Nephron progenitor cell (in vitro differentiated cells): ENCODE measurements at regions not wholly inside any gene's neighbourhood (a gene's known extent, or its start where the extent isn't known, plus 50 kb on each side); places are given as distances from the start of the nearest gene placed in this dataset.

Experiments
- DNase-seq: peaks from one replicate; pipeline ENCODE4 v3.0.0; 2021
- H3K27ac Mint-ChIP-seq: 2 replicates; pipeline ENCODE4 v1.8.0; 2021; ENCODE audit warnings: mild to moderate bottlenecking, moderate library complexity, mixed read lengths
- H3K27me3 Mint-ChIP-seq: 2 replicates; pipeline ENCODE4 v1.8.0; 2021; ENCODE audit warnings: mild to moderate bottlenecking, low read depth, mixed read lengths; ENCODE audit not compliant: poor library complexity
- H3K36me3 Mint-ChIP-seq: 2 replicates; pipeline ENCODE4 v1.8.0; 2021; ENCODE audit warnings: low read depth, mixed read lengths
- H3K4me1 Mint-ChIP-seq: 2 replicates; pipeline ENCODE4 v1.8.0; 2021; ENCODE audit warnings: mixed read lengths
- H3K4me3 Mint-ChIP-seq: 2 replicates; pipeline ENCODE4 v1.8.0; 2021; ENCODE audit warnings: mild to moderate bottlenecking, moderate library complexity, mixed read lengths
- H3K9me3 Mint-ChIP-seq: 2 replicates; pipeline ENCODE4 v1.8.0; 2021; ENCODE audit warnings: mild to moderate bottlenecking, moderate library complexity, mixed read lengths
- CTCF ChIP-seq: fragments of 200-600 bp; sonication (generic); IDR thresholded peaks from 2 replicates; pipeline ENCODE4 v1.5.0; 2021; ENCODE audit warnings: antibody characterized with exemption

- H3K9me3 Mint-ChIP-seq, result no peaks in the 10 kb centered on the region
- H3K27me3 Mint-ChIP-seq, result no peaks in the 10 kb centered on the region
- H3K27ac Mint-ChIP-seq, result no peak overlapping the region
- H3K4me3 Mint-ChIP-seq, result no peak overlapping the region
- H3K4me1 Mint-ChIP-seq, result peaks cover 6% of the 10 kb centered on the region
- no peak for DNase-seq
- H3K36me3 Mint-ChIP-seq, result no peaks in the 10 kb centered on the region
- TF ChIP-seq CTCF, result no peak
Measured at GRCh38 chr4:11545651-11546050, 117.0 kb upstream of the HS3ST1 start.

- no peak for DNase-seq
- peaks cover 6% of the 10 kb centered on the region for H3K4me1 Mint-ChIP-seq
- no peaks in the 10 kb centered on the region for H3K27me3 Mint-ChIP-seq
Measured at GRCh38 chr4:11544211-11544610, 115.5 kb upstream of the HS3ST1 start.

DNA sequence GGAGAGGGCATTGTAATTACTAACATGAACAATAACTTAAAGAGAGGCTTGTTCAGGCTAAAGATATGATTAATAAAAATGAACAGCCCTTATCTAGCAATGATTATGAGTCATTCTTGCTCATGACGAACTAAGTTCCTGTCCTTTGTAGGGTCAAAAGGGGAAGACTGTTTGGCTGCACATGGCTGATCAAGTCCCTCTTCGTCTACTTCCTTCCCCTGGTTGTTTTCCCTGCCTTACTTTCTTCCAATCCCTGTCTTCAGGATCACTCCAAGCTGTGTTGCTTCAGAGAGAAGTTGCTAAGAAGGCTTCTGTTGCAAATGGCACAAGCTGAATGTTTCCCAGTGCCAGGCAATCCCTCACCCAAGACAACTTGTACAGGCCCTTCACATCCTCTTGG is 115.0 kb upstream of the HS3ST1 start:
- Mint-ChIP-seq H3K36me3 (no peaks in the 10 kb centered on the region), H3K27ac (no peak overlapping the region), H3K9me3 (no peaks in the 10 kb centered on the region), H3K4me1 (peaks cover 6% of the 10 kb centered on the region), H3K4me3 (no peak overlapping the region), H3K27me3 (no peaks in the 10 kb centered on the region)
- no peak for TF ChIP-seq CTCF
- no peak for DNase-seq

More at GRCh38 chr4:11544211-11544610, 115.5 kb upstream of the HS3ST1 start:
- Mint-ChIP-seq H3K36me3 (no peaks in the 10 kb centered on the region), H3K27ac (no peak overlapping the region), H3K4me3 (no peak overlapping the region), H3K9me3 (no peaks in the 10 kb centered on the region)
- TF ChIP-seq CTCF, result no peak

DNA sequence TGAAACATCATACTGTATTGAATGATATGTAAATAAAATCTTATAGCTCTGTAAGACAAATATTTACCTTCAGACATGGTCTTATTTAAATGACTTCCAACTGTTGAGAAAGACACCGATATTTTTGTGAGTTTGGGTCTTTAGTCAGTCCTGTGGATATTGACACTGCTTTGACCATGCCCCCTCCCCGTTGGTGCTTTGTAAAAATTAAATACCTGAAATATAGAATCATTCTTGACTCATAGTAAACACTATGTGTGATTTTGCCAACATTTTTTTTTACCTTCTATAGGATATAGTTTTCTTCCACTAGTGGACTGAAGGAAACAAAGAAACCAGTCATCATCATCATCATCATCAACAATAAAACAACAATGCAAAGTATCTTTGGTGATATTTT is 114.3 kb upstream of the HS3ST1 start:
- peaks cover 6% of the 10 kb centered on the region for H3K4me1 Mint-ChIP-seq
- H3K27ac Mint-ChIP-seq, result no peak overlapping the region
- no peaks in the 10 kb centered on the region for H3K27me3 Mint-ChIP-seq
- H3K9me3 Mint-ChIP-seq, result no peaks in the 10 kb centered on the region
- no peaks in the 10 kb centered on the region for H3K36me3 Mint-ChIP-seq
- DNase-seq, result no peak
- TF ChIP-seq CTCF, result no peak
- no peak overlapping the region for H3K4me3 Mint-ChIP-seq

GRCh38 chr4:11537846-11538245 is 109.2 kb upstream of the HS3ST1 start:
- no peak for DNase-seq
- no peak overlapping the region for H3K4me3 Mint-ChIP-seq
- H3K36me3 Mint-ChIP-seq, result no peaks in the 10 kb centered on the region
- peaks cover 5% of the 10 kb centered on the region for H3K4me1 Mint-ChIP-seq
- no peaks in the 10 kb centered on the region for H3K27me3 Mint-ChIP-seq
- no peak for TF ChIP-seq CTCF
- no peak overlapping the region for H3K27ac Mint-ChIP-seq
- no peaks in the 10 kb centered on the region for H3K9me3 Mint-ChIP-seq

DNA sequence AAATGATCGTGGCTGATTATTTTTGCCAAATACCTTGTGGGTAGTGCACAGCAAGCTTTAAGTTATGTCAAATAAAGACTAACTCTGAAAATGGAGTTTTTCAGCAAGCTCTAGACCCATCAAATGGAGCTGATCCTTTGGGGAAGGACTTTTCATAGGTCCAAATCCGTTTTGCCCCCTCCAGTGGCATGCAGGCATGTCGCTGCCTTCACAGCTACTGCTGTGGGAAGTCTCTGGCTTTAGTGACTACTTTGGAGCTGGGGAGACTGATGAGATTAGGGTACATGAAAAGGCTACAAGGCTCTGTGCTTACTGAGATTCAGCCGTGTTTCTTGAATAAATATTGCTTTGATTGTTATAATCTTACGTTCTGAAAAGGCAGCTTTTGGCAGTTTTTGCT is 106.6 kb upstream of the HS3ST1 start:
- no peak overlapping the region for H3K27ac Mint-ChIP-seq
- no peak for TF ChIP-seq CTCF
- peaks cover 5% of the 10 kb centered on the region for H3K4me1 Mint-ChIP-seq
- DNase-seq, result no peak
- H3K4me3 Mint-ChIP-seq, result no peak overlapping the region
- H3K9me3 Mint-ChIP-seq, result peaks cover 7% of the 10 kb centered on the region
- no peaks in the 10 kb centered on the region for H3K27me3 Mint-ChIP-seq
- H3K36me3 Mint-ChIP-seq, result peaks cover 5% of the 10 kb centered on the region
